ENCODE measurements at regions not wholly inside any gene's neighbourhood (a gene's known extent, or its start where the extent isn't known, plus 50 kb on each side); places are given as distances from the start of the nearest gene placed in this dataset.

GRCh38 chr10:123463181-123463580, 203.0 kb upstream of the GPR26 start:
- no peak overlapping the region for H3K4me3 ChIP-seq (ENCODE audit: low read depth, low read length)
- no peaks in the 10 kb centered on the region for H3K27me3 ChIP-seq (ENCODE audit: control insufficient read depth, insufficient read depth, low read length)
- DNase-seq (ENCODE audit: low read depth) (no peak), FAIRE-seq (no peak)
- TF ChIP-seq, protein P1, sequence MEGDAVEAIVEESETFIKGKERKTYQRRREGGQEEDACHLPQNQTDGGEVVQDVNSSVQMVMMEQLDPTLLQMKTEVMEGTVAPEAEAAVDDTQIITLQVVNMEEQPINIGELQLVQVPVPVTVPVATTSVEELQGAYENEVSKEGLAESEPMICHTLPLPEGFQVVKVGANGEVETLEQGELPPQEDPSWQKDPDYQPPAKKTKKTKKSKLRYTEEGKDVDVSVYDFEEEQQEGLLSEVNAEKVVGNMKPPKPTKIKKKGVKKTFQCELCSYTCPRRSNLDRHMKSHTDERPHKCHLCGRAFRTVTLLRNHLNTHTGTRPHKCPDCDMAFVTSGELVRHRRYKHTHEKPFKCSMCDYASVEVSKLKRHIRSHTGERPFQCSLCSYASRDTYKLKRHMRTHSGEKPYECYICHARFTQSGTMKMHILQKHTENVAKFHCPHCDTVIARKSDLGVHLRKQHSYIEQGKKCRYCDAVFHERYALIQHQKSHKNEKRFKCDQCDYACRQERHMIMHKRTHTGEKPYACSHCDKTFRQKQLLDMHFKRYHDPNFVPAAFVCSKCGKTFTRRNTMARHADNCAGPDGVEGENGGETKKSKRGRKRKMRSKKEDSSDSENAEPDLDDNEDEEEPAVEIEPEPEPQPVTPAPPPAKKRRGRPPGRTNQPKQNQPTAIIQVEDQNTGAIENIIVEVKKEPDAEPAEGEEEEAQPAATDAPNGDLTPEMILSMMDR (IDR thresholded peaks at IDR 0.05; ENCODE audit: insufficient read depth, low read length, severe bottlenecking): no peak
- H3K36me3 ChIP-seq (ENCODE audit: control insufficient read depth, insufficient read depth, low read length): no peaks in the 10 kb centered on the region

- Histone ChIP-seq H3K27me3 (ENCODE audit: control insufficient read depth, insufficient read depth, low read length) (no peaks in the 10 kb centered on the region), H3K36me3 (ENCODE audit: control insufficient read depth, insufficient read depth, low read length) (no peaks in the 10 kb centered on the region), H3K4me3 (ENCODE audit: low read depth, low read length) (no peak overlapping the region)
- no peak for FAIRE-seq
- TF ChIP-seq, protein P1 (IDR thresholded peaks at IDR 0.05; ENCODE audit: insufficient read depth, low read length, severe bottlenecking): no peak
- no peak for DNase-seq (ENCODE audit: low read depth)
These were observed 202.5 kb upstream of the GPR26 start for GRCh38 chr10:123463698-123464097.

- TF ChIP-seq, protein P1 (IDR thresholded peaks at IDR 0.05; ENCODE audit: insufficient read depth, low read length, severe bottlenecking): no peak
- Histone ChIP-seq H3K4me3 (ENCODE audit: low read depth, low read length) (no peak overlapping the region), H3K27me3 (ENCODE audit: control insufficient read depth, insufficient read depth, low read length) (no peaks in the 10 kb centered on the region), H3K36me3 (ENCODE audit: control insufficient read depth, insufficient read depth, low read length) (no peaks in the 10 kb centered on the region)
- no peak for FAIRE-seq
- DNase-seq (ENCODE audit: low read depth): no peak
These were observed 201.5 kb upstream of the GPR26 start for GRCh38 chr10:123464430-123465323.

DNA sequence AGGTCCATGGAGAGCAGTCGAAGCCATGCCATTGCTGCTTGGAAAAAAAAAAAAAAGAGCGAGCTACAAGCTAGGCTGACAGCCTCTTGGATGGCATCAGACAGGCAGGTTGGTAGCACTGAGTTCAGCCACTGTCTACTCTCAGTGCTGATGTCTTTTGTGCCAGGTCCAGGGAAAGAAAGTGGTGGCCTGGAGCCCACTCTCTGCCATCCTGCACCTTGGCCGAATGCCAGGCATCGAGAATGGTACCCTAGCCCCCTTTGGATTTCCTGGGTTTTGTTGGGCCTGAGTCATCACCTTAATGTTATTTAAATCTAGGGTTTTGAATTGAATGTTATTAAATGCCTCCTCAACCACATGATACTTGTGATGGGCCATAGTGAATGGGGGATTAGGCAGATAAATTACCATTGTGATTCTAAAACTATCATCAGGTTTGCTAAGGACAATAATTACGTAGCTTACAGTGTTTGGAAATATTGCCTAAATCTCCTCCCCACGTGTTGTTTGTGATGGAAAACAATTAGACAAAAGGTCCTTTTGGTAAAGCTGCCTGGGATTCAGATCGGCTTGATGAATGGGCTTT, 195.7 kb upstream of the GPR26 start:
- Histone ChIP-seq H3K4me3 (ENCODE audit: low read depth, low read length) (no peak overlapping the region), H3K36me3 (ENCODE audit: control insufficient read depth, insufficient read depth, low read length) (no peaks in the 10 kb centered on the region), H3K27me3 (ENCODE audit: control insufficient read depth, insufficient read depth, low read length) (no peaks in the 10 kb centered on the region)
- FAIRE-seq (no peak), DNase-seq (ENCODE audit: low read depth) (no peak)
- TF ChIP-seq, protein P1 (IDR thresholded peaks at IDR 0.05; ENCODE audit: insufficient read depth, low read length, severe bottlenecking): no peak

DNA sequence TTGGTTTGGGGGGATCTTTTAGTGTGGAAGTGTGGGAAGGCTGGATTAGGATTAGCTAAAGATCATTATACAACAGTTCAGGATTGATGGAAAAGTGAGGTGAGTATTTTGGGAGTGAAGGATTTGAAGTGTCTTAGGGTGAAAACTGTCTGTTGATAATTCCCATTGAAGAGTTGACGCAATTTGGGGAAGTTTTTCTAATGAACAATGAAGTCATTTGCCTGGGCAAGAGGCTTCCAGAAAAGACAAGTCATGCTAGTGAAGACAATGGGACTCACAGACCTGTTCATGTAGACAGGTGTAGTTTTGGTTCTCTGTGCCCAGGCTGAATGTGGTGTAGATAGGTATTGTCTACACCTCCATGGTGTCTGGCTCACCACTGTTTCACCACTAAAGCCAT, 194.3 kb upstream of the GPR26 start:
- no peak for FAIRE-seq
- TF ChIP-seq, protein P1 (IDR thresholded peaks at IDR 0.05; ENCODE audit: insufficient read depth, low read length, severe bottlenecking): no peak
- H3K4me3 ChIP-seq (ENCODE audit: low read depth, low read length): no peak overlapping the region
- H3K36me3 ChIP-seq (ENCODE audit: control insufficient read depth, insufficient read depth, low read length): no peaks in the 10 kb centered on the region
- DNase-seq (ENCODE audit: low read depth): no peak
- no peaks in the 10 kb centered on the region for H3K27me3 ChIP-seq (ENCODE audit: control insufficient read depth, insufficient read depth, low read length)
